ENCODE measurements at regions not wholly inside any gene's neighbourhood (a gene's known extent, or its start where the extent isn't known, plus 50 kb on each side); places are given as distances from the start of the nearest gene placed in this dataset.

DNA sequence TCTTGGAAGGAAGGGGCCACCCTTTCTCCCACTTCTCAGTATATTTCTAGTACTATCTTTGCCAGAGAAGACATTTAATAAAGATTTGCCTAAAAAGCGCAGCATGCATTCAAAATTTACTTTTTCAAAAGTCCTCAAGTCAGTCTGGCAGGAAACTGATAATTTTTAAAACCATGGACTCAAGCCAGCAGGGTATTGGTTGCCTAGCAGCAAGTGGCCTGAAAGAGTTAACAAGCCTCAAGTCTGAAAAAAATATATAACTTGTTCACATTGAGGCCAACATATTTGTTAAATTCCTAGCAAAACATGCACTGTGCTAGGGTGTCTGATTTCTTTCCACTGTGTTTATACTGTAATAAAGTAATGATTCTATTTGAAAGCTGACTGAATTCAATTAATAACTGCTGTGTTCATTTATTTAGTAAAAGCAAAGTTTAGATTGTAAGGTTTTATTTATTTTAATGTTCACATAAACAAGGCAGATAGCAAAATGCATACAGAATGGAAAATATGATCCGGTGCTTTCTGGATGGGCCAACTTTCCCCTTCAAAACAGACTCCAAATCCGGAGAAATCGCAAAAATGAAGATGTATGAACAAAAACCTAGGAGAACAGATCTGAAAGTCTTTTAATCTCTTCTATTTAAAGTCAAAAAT, 218.5 kb upstream of the FGF13 start:
- TF ChIP-seq, protein P1, sequence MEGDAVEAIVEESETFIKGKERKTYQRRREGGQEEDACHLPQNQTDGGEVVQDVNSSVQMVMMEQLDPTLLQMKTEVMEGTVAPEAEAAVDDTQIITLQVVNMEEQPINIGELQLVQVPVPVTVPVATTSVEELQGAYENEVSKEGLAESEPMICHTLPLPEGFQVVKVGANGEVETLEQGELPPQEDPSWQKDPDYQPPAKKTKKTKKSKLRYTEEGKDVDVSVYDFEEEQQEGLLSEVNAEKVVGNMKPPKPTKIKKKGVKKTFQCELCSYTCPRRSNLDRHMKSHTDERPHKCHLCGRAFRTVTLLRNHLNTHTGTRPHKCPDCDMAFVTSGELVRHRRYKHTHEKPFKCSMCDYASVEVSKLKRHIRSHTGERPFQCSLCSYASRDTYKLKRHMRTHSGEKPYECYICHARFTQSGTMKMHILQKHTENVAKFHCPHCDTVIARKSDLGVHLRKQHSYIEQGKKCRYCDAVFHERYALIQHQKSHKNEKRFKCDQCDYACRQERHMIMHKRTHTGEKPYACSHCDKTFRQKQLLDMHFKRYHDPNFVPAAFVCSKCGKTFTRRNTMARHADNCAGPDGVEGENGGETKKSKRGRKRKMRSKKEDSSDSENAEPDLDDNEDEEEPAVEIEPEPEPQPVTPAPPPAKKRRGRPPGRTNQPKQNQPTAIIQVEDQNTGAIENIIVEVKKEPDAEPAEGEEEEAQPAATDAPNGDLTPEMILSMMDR (IDR thresholded peaks at IDR 0.05 in 2 of 3, conservative IDR thresholded peaks at IDR 0.05 in 1 of 3; ENCODE audit: borderline replicate concordance in 1 of 3, insufficient read depth in 1 of 3, low read depth in 2 of 3, low read length in 2 of 3) = no peak
- TF ChIP-seq, protein P2, sequence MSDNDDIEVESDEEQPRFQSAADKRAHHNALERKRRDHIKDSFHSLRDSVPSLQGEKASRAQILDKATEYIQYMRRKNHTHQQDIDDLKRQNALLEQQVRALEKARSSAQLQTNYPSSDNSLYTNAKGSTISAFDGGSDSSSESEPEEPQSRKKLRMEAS (IDR thresholded peaks at IDR 0.05) = no peak
- TF ChIP-seq RAD21 (IDR thresholded peaks at IDR 0.05; ENCODE audit: low read depth) (no peak), ZFX (IDR thresholded peaks at IDR 0.05) (no peak), POLR2AphosphoS5 (IDR thresholded peaks at IDR 0.05; ENCODE audit: low read depth, low read length) (no peak), EZH2 (IDR thresholded peaks at IDR 0.05) (no peak)
- TF ChIP-seq, protein P3, sequence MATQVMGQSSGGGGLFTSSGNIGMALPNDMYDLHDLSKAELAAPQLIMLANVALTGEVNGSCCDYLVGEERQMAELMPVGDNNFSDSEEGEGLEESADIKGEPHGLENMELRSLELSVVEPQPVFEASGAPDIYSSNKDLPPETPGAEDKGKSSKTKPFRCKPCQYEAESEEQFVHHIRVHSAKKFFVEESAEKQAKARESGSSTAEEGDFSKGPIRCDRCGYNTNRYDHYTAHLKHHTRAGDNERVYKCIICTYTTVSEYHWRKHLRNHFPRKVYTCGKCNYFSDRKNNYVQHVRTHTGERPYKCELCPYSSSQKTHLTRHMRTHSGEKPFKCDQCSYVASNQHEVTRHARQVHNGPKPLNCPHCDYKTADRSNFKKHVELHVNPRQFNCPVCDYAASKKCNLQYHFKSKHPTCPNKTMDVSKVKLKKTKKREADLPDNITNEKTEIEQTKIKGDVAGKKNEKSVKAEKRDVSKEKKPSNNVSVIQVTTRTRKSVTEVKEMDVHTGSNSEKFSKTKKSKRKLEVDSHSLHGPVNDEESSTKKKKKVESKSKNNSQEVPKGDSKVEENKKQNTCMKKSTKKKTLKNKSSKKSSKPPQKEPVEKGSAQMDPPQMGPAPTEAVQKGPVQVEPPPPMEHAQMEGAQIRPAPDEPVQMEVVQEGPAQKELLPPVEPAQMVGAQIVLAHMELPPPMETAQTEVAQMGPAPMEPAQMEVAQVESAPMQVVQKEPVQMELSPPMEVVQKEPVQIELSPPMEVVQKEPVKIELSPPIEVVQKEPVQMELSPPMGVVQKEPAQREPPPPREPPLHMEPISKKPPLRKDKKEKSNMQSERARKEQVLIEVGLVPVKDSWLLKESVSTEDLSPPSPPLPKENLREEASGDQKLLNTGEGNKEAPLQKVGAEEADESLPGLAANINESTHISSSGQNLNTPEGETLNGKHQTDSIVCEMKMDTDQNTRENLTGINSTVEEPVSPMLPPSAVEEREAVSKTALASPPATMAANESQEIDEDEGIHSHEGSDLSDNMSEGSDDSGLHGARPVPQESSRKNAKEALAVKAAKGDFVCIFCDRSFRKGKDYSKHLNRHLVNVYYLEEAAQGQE (IDR thresholded peaks at IDR 0.05; ENCODE audit: low read depth) = no peak
- TF ChIP-seq, protein P4, sequence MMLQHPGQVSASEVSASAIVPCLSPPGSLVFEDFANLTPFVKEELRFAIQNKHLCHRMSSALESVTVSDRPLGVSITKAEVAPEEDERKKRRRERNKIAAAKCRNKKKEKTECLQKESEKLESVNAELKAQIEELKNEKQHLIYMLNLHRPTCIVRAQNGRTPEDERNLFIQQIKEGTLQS (IDR thresholded peaks at IDR 0.05) = no peak

All from HCT116 (cell line).